ENCODE measurements at regions not wholly inside any gene's neighbourhood (a gene's known extent, or its start where the extent isn't known, plus 50 kb on each side); places are given as distances from the start of the nearest gene placed in this dataset.

GRCh38 chr7:91435381-91436059, 171.3 kb downstream of the FZD1 start:
- TF ChIP-seq ZNF423 (CRISPR knock-in tag; IDR thresholded peaks at IDR 0.05): no peak
- TF ChIP-seq CTCF (IDR thresholded peaks at IDR 0.05): no peak
